HAP-1 (cell line): ENCODE measurements at regions not wholly inside any gene's neighbourhood (a gene's known extent, or its start where the extent isn't known, plus 50 kb on each side); places are given as distances from the start of the nearest gene placed in this dataset.

Experiments
- DNase-seq, 2 experiments: peaks; one replicate each; pipeline ENCODE4 v3.0.0-alpha.2; 2016 to 2020; ENCODE audit warnings: low spot score in 2 of 2
- H3K27me3 ChIP-seq: fragments of 250-450 bp; sonication (Bioruptor Pico); 2 replicates; pipeline ENCODE4 v1.5.1; 2020; ENCODE audit warnings: low read depth, mild to moderate bottlenecking, moderate library complexity
- H3K36me3 ChIP-seq: fragments of 250-450 bp; sonication (Bioruptor Pico); replicated peaks from 2 replicates; pipeline ENCODE4 v1.5.1; 2020; ENCODE audit warnings: mild to moderate bottlenecking
- H3K4me1 ChIP-seq: fragments of 250-450 bp; sonication (Bioruptor Pico); 2 replicates; pipeline ENCODE4 v1.5.1; 2020; ENCODE audit warnings: mild to moderate bottlenecking
- H3K4me3 ChIP-seq: fragments of 250-450 bp; sonication (Bioruptor Pico); 2 replicates; pipeline ENCODE4 v1.5.1; 2020; ENCODE audit warnings: mild to moderate bottlenecking, moderate library complexity
- H3K9me3 ChIP-seq: fragments of 250-450 bp; sonication (Bioruptor Pico); 2 replicates; pipeline ENCODE4 v1.5.1; 2020; ENCODE audit warnings: mild to moderate bottlenecking, moderate library complexity
- in situ Hi-C: fragments of 300-500 bp; cut with MboI; formaldehyde crosslinking; loops from 3 replicates; pipeline ENCODE4 v1.14.3; 2020; ENCODE audit warnings: low sequenced_read_pairs, inconsistent platforms, mixed read lengths

DNA sequence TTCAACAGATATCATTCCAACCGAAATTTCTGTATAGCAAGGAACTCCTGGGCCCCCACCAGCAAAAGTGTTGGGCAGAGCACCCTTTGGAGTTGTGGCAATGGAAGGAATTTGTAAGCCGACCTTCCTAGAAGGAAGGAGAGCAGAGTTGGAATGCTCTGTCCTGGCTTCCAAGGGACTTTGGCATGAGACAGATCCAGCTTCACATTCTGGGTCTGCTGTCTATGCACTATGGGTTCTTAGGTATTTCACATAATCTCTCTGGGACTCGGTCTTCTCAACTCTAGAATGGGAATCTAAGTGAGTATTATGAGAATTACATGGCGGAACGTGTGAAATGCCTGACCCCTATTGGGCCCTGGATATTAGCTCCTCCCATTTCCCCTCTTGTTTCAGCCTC is 63.2 kb upstream of the MARCHF10 start:
- in situ Hi-C loops, result no loop called here

GRCh38 chr17:62870552-62870971 is 62.4 kb upstream of the MARCHF10 start:
- no peak for DNase-seq
- in situ Hi-C loops, result no loop called here

More for the DNA sequence above, 63.2 kb upstream of the MARCHF10 start:
- Histone ChIP-seq H3K27me3 (no peaks in the 10 kb centered on the region), H3K4me1 (peaks cover 13% of the 10 kb centered on the region), H3K36me3 (no peaks in the 10 kb centered on the region), H3K4me3 (no peak overlapping the region), H3K9me3 (no peaks in the 10 kb centered on the region; the same call in 1 of the 2 replicates)
- DNase-seq, result no peak

DNA sequence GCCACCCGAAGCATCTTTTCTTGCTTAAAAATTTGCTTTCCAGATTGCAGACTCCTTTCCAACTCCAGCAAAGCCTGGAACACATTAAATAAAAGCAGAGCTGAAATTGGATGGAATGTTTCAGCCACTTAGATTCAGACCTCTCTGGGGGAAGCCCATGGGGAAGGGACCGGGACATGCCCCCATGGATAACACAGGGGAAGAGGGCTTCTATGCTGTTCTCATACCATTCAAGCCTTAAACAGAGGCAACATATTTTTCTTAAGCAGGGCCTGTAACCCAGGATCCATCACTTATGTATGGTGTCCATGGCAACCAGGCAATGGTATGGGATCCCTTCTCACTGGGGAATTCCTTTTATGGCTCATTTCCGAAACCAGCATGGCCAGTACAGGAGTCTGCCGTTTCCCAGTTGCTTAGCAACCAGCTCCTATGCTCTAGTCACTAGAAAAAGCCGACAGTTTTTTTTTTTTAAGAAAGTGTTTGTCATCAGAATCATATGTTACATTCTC is 62.0 kb upstream of the MARCHF10 start:
- Histone ChIP-seq H3K9me3 (no peaks in the 10 kb centered on the region; the same call in 1 of the 2 replicates), H3K4me3 (no peak overlapping the region), H3K4me1 (peaks cover 13% of the 10 kb centered on the region), H3K36me3 (no peaks in the 10 kb centered on the region), H3K27me3 (no peaks in the 10 kb centered on the region)
- DNase-seq, result peak; percentile 81 to 92
- in situ Hi-C loops, result no loop called here

More at GRCh38 chr17:62870552-62870971, 62.4 kb upstream of the MARCHF10 start:
- Histone ChIP-seq H3K27me3 (no peaks in the 10 kb centered on the region), H3K36me3 (no peaks in the 10 kb centered on the region), H3K9me3 (no peaks in the 10 kb centered on the region; the same call in 1 of the 2 replicates), H3K4me1 (peaks cover 13% of the 10 kb centered on the region), H3K4me3 (no peak overlapping the region)

GRCh38 chr17:62868723-62869122 is 60.6 kb upstream of the MARCHF10 start:
- in situ Hi-C loops, result no loop called here
- Histone ChIP-seq H3K4me3 (no peak overlapping the region), H3K9me3 (no peaks in the 10 kb centered on the region; the same call in 1 of the 2 replicates), H3K27me3 (no peaks in the 10 kb centered on the region), H3K36me3 (no peaks in the 10 kb centered on the region), H3K4me1 (peaks cover 13% of the 10 kb centered on the region)
- DNase-seq, result no peak

GRCh38 chr17:62868008-62868407 is 59.9 kb upstream of the MARCHF10 start:
- in situ Hi-C loops, result no loop called here
- Histone ChIP-seq H3K4me3 (no peak overlapping the region), H3K9me3 (no peaks in the 10 kb centered on the region; the same call in 1 of the 2 replicates), H3K4me1 (peaks cover 13% of the 10 kb centered on the region), H3K36me3 (no peaks in the 10 kb centered on the region), H3K27me3 (no peaks in the 10 kb centered on the region)
- no peak for DNase-seq

GRCh38 chr17:62867303-62867702 is 59.2 kb upstream of the MARCHF10 start:
- in situ Hi-C loops, result no loop called here
- Histone ChIP-seq H3K27me3 (no peaks in the 10 kb centered on the region), H3K4me1 (peaks cover 13% of the 10 kb centered on the region), H3K9me3 (no peaks in the 10 kb centered on the region; the same call in 1 of the 2 replicates), H3K36me3 (no peaks in the 10 kb centered on the region), H3K4me3 (no peak overlapping the region)
- DNase-seq, result no peak

- H3K4me3 ChIP-seq, result no peak overlapping the region
- H3K9me3 ChIP-seq, result no peaks in the 10 kb centered on the region; the same call in 1 of the 2 replicates
- H3K36me3 ChIP-seq, result no peaks in the 10 kb centered on the region
- peaks cover 13% of the 10 kb centered on the region for H3K4me1 ChIP-seq
- no peak for DNase-seq
- in situ Hi-C loops, result no loop called here
- no peaks in the 10 kb centered on the region for H3K27me3 ChIP-seq
Measured at GRCh38 chr17:62866471-62866870, 58.4 kb upstream of the MARCHF10 start.

DNA sequence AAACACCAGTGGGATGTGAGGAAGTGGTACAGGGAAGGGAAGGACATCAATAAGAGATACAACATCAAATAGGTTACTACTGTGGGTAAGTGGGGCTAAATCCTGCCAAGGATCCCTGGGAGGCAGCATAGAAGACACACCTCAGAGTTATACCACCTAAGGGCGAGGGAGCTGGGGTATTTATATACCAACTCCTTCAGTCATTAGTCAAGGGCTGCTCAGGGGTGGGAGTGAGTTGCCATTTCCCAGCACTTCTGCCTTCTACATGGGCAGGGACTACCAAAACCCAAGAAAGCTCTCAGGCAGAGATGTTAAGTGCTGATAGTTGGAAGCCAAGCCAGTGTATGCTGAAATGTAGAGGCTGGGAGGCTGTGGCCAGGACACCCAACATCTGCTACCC is 57.5 kb upstream of the MARCHF10 start:
- Histone ChIP-seq H3K9me3 (no peaks in the 10 kb centered on the region; the same call in 1 of the 2 replicates), H3K27me3 (no peaks in the 10 kb centered on the region), H3K4me1 (peaks cover 11% of the 10 kb centered on the region), H3K36me3 (no peaks in the 10 kb centered on the region), H3K4me3 (no peak overlapping the region)
- in situ Hi-C loops, result no loop called here
- DNase-seq, result no peak

GRCh38 chr17:62862251-62862650 is 54.1 kb upstream of the MARCHF10 start:
- no peak overlapping the region for H3K4me3 ChIP-seq
- DNase-seq, result no peak
- no peaks in the 10 kb centered on the region for H3K27me3 ChIP-seq
- no peaks in the 10 kb centered on the region; the same call in 1 of the 2 replicates for H3K4me1 ChIP-seq
- H3K36me3 ChIP-seq, result no peaks in the 10 kb centered on the region
- H3K9me3 ChIP-seq, result no peaks in the 10 kb centered on the region; the same call in 1 of the 2 replicates
- in situ Hi-C loops, result no loop called here

DNA sequence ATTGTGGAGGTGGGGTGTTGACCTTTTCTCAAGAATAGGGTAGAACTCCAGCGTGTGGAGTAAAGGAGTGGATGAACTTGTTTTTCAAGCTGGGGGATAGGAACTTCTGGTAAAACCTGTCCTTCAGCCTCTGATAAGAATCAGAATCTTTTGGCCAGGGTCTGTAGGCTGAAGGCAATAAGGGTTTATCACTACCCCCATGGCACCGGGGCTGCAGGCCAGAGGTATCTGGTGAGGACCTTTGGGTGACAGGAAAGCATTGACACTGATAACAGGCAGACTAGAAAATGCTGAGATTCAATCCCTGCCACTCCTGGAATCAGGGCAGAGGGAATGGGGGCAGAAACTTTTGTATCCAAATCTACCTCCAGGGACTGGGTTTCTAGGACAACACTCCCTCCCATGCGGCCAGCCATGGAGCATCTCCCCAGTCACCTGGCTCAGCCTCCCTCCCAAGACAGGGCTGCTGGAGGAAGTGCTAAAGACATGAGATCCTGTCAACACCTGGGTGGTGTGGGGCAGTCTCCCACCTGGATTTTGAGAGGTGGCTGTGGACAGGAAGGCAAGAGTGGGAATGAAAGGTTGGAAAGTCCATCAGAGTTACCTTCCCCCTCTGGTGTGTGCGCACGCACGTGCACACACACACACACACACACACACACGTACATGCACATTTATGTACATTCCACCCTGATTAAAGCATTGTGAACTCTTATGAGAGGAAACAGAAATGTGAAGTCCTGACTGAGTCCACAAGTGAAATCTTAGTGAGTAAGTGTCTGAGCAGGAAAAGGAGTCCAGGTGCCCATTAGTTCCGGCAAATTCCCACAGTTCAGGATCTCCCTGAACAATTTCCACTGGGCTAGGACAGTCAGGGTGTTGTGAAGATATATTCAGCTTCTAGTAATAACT is 53.1 kb upstream of the MARCHF10 start:
- in situ Hi-C loops, result no loop called here
- H3K27me3 ChIP-seq, result no peaks in the 10 kb centered on the region
- no peaks in the 10 kb centered on the region for H3K9me3 ChIP-seq
- no peaks in the 10 kb centered on the region for H3K36me3 ChIP-seq
- H3K4me1 ChIP-seq, result peaks cover 4% of the 10 kb centered on the region; the same call in 1 of the 2 replicates
- H3K4me3 ChIP-seq, result no peak overlapping the region
- no peak for DNase-seq

GRCh38 chr17:62859146-62859545 is 51.0 kb upstream of the MARCHF10 start:
- no peak overlapping the region for H3K4me3 ChIP-seq
- peaks cover 2% of the 10 kb centered on the region; the same call in 1 of the 2 replicates for H3K9me3 ChIP-seq
- no peak for DNase-seq
- H3K27me3 ChIP-seq, result no peaks in the 10 kb centered on the region
- H3K4me1 ChIP-seq, result peaks cover 8% of the 10 kb centered on the region; the same call in 1 of the 2 replicates
- in situ Hi-C loops, result no loop called here
- no peaks in the 10 kb centered on the region for H3K36me3 ChIP-seq
